GM18520 (cell line): ENCODE measurements at regions not wholly inside any gene's neighbourhood (a gene's known extent, or its start where the extent isn't known, plus 50 kb on each side); places are given as distances from the start of the nearest gene placed in this dataset.

Experiments
- ATAC-seq: cut with Tn5 transposase; IDR thresholded peaks from one replicate; pipeline ENCODE4 v1.9.1; 2021; ENCODE audit not compliant: unreplicated experiment

DNA sequence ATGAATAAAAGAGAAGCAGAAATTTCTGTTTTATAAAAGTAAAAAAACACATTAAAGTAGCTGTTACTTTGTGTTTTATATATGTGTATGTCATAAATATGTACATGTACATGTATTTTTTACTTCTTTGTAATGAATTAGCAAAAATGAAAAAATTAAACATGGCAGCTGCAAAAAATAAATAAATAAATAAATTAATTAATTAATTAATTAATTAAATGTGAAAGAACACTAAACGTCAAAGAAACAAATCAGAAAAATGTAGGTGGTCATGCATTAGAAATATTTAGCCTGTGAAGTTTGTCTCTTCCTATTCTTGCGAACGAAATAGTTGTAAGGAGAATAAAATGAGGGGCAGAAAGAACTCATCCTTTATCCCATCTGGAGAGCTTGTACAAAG lies 357.0 kb downstream of the ZIC4 start:
- ATAC-seq = no peak

DNA sequence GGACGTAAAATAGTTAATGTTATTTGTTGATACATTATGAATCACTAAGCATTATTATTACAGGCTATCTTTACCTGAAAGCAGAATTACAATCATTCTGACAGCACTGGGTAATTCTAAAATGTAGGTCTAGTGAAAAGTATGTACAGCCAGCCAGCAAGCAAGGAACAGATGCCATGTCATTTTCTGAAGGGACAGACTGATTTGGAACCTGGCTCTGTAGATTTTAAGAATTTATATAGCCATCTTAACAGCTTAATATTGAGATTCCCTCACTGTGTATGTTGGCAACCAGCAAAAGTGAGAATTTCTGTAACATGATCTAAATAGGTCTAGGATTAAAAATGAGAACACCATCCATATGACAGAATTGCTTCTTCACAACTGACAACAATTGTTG lies 359.4 kb downstream of the ZIC4 start:
- no peak for ATAC-seq

DNA sequence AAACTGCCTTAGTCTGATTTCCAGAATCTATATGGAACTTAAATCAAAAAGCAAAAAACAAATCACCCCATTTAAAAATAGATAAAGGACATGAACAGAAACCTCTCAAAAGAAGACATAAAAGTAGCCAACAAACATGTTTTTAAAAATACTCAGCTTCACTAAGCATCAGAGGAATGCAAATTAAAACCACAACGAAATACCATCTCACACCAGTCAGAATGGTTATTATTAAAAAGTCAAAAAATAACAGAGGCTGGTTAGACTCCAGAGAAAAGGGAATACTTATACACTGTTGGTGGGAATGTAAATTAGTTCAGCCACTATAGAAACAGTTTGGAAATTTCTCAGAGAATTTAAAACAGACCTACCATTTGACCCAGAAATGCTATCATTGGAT lies 367.9 kb downstream of the ZIC4 start:
- no peak for ATAC-seq

DNA sequence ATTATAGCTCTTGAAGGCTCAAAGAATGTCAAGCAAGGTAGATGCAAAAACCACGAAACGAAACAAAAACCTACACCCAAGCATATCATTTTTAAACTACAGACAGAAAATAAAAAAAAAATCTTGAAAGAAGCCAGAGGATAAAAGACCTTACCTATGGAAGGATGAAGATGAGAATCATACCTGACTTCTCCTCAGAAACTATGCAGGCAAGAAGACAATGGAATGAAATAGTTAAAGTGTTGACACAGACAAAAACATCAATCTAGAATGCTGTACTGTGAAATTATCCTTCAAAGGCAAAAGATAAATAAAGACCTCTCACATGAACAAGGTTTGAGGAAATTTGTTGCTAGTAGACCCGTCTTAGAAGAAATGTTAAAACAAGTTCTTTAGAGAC lies 372.0 kb downstream of the ZIC4 start:
- ATAC-seq = no peak

DNA sequence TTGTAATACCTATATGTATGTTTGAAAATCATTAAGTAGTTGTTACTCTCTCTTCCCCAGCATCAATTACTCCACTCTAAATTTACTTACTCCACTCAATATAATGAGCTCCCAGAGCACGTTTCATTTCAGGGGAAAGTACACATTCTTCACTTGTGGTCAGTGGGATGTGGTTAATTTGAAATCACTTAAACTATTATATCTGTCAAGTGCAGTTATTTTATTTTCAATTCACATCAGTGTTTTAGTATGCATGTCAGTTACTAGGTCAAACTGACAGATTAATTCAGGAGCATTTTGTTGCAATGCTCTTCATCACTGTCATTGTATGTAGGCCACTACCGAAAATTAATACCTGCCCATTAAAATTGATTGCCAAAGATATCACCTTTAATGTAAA lies 376.1 kb downstream of the ZIC4 start:
- no peak for ATAC-seq

DNA sequence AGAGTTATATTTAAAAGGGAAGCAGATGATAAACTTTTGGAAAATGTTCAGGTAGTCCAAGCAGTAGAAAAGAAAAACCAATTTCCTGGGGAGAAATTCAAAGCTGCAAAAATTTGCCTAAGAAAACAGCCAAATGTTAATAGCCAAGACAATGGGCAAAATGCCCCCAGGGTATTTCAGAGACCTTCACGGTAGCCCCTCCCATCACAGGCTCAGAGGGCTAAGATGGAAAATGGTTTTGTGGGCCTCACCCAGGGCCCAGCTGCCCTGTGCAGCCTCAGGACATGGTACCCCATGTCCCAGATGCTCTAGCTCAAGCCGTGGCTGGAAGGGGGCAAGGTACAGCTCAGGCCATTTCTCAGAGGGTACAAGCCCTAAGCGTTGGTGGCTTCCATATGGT lies 391.0 kb downstream of the ZIC4 start:
- no peak for ATAC-seq

DNA sequence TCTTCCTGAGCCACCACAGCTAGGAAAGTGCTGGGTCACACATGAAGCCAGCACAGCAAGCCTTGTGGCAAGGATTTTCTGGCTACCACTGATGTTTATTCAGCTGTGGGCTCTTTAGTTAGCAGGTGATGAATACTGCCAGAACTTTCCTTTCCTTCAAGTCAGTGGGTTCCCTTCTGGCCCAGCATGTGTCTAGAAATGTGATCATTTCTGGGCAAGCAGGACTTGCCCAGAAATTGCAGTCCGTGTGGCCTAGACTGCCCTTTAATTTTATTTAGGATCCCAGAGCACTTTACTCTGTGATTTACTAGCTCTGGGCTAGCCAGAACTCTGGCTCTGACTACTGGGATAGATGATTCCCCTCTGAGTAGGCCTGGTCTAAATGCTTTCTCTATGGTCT lies 397.5 kb downstream of the ZIC4 start:
- no peak for ATAC-seq

DNA sequence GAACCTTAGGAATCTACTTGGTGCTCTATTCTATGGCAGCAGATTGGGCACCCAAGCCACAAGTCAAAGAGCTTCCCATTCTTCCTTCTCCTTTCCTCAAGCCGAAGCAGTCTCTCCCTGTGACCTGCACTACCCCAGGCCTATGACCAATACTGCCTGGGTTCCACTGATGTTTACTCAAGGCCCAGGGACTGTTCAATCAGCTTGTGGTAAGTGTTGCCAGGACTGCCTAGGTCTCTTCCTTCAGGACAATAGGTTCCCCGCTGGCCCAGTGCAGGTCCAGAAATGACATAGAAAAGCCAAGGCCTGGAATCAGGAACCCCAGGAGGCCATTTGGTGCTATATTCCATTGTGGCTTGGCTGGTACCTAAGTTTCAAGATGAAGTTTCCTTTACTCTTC lies 397.9 kb downstream of the ZIC4 start:
- ATAC-seq = no peak

DNA sequence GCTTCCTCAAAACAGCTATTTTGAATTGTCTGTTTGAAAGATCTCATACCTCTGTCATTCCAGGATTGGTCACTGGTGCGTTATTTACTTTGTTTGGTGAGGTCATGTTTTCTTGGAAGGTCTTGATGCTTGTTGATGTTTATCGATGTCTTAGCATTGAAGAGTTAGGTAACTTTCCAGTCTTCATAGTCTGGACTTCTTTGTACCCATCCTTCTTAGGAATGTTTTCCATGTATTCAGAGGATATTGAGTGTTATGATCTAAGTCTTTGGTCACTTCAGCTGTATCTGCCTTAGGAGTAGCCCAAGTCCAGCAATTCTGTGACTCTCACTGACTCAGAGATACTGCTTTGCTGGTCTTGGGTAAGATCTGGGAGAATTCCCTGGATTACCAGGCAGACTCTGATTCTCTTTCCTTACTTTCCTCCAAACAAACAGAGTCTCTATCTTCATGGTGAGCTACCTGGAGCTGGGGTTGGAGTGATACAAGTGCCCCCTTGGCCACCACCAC lies 398.6 kb downstream of the ZIC4 start:
- no peak for ATAC-seq

DNA sequence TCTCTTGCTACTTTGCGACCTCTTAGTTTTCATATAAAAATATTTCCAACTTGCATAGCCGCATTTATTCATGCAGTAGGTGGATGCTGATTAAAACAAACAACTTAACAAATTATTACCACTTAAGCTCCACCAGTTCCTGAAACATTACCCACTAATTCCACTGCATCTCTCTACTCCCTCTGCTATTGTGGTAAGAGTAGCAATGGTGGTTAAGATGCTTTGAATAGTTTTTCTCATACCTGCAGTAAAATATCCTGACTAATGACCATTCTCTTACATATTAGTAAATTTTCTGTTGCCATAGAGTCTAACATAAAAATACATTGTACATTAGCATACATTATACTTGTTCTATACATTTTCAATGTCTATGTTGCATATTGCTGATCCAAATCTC lies 397.6 kb upstream of the PLSCR5 start:
- ATAC-seq = no peak

DNA sequence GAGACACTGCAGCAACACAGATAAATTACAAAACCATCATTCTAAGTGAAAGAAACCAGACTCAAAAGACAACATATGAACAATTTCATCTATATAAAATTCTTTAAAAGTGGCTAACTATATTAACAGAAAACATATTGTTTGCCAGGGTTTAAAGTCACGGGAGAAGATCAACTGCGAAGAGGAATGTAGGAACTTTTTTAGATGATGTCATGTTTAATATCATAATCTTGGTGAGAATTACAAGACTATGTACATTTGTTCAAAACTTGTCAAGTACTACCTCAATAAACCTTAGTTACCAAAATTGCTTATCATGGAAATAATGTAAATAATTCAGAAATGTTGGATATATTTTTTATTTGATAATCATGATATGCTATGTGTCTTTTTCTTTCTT lies 395.1 kb upstream of the PLSCR5 start:
- ATAC-seq = no peak

DNA sequence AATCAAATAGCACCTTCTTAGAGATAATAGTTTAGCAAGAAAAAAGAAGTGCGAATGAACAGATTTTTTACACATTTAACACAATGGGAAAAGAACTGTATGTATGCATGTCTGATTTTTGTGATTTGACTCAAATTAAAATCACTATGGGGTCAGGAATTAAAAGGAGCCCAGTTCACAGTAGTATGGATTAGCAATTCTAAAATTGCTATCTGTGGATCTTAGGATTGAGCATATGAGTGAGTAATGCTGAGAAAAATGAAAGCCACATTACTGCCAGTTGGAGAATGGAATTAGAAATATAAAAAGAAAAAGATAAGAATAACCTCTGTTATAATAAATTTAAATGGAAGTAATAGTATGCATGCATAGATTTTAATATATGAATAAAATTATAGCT lies 386.8 kb upstream of the PLSCR5 start:
- ATAC-seq = no peak

DNA sequence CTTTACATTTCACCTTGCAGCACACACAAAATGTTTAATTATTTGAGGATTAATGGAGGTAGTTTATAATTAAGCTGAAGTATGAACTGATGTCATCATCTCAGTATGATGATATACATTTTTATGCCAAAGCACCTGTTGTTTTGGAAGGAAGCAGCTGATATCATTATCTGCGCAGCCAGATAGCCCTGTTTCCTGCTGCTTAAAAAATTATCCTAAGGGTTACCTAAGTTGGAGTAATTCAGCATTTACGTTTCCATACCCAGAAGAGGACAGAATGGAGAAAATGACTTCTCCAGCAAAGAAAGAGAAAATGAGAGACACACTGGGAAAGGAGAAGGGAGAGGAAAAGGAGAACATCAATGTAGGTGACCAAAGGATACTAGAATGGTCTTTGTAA lies 370.3 kb upstream of the PLSCR5 start:
- no peak for ATAC-seq

DNA sequence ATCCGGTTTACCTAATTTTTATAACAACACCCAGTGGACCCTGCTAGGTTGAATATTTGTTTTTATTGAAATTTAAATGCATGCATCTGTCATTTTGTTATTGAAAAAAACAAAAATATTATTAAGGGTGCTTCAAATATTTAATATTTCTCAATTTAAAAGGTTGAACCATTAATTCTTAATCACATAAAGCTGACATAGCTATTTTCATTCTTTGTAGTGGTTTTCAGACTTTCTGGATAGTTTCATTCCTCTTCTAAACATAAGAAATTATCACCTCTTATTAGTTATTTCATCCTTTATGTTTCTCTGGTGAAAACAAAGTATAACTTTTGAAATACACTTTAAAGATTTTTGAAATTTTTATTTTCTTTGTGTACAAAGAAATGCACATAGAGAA lies 369.9 kb upstream of the PLSCR5 start:
- ATAC-seq = no peak

DNA sequence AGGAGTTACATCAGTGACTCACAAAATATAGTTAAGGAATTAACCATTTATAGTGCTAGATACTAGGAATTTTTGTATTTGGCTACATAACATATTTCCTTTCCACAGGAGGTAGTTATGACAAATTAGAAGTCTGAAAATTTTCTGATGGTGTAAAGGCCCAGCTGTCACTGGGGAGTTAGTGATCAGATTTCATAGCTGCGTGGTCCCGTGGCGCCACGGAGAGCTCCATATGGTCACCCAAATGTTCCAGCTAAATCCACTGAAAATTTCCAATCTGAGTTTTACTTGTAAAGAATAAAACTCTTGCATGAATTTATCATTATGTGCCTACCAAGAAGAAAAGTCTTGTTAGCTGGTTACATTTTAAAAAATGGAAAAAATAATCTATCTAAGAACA lies 368.9 kb upstream of the PLSCR5 start:
- ATAC-seq = no peak

DNA sequence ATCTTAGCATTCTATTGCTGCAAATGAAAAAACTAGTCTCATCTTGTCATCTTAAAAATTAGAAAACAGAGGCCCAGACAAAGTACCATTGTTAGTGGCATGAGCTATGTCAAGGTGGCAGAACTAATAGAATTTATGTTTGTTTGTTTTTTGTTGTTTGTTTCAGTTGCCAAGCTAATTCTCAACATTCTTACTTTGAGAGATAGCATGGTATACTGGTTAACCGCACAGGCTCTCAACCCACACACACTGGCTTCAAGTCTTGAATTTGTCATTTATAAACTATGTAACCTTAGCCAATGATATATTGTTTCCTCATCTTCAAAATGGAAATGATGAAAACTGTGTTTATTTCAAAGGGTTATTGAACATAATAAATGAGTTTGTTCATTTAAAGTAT lies 367.6 kb upstream of the PLSCR5 start:
- no peak for ATAC-seq

DNA sequence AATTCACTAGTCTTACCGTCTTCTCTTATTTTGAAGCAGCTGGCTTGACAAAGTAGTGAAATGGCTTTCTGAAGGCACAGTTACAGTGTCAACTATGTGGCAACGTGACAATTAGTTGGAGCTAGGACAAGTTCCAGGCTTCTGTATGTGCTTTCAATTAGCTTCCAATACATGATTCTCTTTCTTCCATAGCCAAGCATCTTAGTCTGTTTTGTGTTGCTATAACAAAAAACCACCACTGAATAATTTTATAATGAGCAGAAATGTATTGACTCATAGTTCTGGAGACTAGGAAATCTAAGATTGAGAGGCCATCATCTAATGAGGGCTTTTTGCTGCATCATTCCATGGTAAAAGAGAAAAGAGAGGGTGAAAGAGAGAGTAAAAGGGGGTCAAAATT lies 365.1 kb upstream of the PLSCR5 start:
- ATAC-seq = no peak

DNA sequence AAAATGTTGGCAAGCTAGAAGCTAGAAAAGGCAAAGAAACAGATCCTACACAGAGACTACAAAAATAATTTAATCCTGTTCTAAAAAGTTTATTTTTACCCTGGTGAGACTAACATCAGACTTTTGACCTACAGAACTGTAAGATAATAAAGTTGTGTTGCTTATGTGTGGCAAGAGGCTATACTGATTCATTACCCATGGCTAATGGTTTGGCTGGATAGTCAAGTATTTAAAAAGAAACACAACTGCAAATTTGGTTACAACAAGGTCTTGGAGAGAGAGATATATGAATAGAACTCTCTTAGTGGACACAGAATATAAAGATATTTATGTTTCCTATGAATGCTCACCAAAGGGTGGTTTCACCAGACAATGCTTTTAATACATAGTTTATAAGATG lies 364.2 kb upstream of the PLSCR5 start:
- no peak for ATAC-seq

DNA sequence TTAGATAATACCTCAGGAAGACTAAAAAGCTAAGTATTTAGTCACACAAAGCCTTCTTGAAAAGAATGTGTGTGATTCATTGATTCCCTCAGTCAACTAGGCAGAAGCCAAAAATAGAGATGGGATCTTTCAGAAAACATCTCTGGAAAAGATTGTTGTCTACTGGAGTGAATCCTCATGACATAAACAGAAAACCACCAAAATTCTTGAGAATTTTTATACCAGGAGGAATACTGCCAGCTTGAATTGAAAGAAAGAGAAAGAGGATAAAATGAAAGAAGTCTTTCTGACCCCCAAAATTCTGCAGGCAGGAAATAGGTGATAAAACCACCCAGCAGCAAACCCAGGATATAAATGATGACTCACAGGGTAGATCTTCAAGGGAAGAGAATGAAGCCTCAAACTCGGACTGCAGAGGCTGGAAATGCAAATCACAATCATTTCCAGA lies 363.1 kb upstream of the PLSCR5 start:
- no peak for ATAC-seq

DNA sequence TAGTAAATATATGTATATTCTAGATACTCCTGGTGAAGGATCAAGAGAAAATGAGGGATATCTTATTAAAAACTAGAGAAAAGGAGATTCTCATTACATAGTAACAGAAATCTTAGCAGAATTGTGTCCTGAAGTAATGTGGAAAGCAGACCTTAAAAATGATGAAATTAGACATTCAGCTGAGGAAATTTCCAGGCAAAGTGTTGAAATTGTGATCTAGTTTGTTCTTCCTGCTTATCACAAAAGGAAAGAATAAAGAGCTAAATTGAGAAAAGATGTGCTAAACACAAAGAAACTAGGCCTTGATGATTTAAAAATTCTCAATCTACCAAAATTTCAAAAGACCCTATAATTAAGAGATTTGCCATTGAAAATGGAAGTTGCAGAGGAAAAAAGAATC lies 362.6 kb upstream of the PLSCR5 start:
- no peak for ATAC-seq

DNA sequence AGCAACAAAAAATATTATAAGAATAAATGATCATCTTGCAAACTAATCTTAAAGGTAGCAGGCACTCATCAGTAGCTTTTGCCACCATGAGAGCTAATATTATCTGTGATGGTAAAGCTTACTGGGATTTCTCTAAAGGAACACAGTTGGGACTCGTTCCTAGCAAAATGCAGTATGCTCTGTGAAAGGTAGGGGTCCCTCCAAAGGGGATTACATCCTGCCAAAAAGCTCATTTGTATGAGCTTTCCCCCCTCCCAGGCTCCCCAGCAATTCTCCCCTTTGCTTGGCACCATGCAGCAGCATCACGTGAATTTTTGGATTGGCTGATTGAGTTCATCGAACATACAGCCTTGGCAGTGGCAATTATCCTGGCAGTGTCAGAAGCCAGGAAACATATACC lies 361.0 kb upstream of the PLSCR5 start:
- no peak for ATAC-seq

DNA sequence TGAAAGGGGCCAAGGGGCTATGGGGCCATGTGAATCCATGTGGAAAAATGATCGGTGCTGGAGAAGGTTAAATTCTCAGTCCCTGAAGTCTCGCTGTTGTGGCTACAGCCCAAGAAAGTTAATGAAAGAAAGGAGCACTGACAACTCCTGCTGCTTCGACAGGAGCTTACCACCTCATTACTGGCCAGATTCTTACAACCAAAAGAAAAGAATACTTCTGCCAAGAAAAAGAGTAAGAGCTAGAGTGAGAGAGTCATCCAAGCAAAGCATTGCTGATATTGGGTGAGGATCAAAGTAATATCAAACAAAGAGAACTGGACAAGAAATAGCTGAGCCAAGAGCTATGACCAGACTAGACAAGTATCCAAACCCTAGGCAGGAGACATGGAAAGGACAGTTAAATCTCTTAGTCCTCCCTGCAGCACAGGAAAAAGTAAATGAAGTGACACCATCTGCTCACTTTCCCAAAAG lies 348.4 kb upstream of the PLSCR5 start:
- no peak for ATAC-seq

DNA sequence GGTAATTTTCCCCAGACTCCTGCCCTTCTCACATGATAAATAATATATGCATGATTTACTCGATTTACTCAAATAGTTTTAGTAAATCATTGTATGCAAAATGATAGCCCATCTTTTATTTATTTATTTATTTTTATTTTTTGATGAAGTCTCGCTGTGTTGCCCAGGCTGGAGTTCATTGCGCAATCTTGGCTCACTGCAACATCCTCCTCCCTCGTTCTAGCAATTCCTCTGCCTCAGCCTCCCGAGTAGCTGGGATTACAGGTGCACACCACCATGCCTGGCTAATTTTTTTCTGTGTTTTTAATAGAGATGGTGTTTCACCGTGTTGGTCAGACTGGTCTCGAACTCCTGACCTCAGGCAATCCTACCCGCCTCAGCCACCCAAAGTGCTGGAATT lies 343.8 kb upstream of the PLSCR5 start:
- ATAC-seq = no peak

DNA sequence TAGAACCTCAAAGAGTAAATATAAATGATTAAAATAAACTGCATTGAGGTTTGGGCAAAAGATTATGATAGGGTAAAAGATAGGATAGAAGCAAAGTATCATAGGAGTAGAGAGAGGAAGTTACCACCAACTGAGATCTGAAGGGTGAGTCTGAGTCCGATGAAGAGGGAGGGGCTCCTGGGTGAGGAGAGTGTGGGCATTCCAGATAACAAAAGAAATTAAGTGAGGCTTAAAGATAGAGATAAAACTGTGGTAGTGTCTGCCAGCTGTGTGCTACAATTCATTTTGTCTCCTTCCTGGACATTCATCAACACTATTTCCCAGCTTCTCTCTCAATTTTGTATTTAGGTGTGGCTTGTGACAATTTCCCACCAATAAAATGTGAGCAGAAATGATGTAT lies 343.0 kb upstream of the PLSCR5 start:
- ATAC-seq = no peak
